ENCODE measurements at regions not wholly inside any gene's neighbourhood (a gene's known extent, or its start where the extent isn't known, plus 50 kb on each side); places are given as distances from the start of the nearest gene placed in this dataset.

GRCh38 chr10:8987712-8988111, 933.2 kb downstream of the GATA3 start:
- no peak for DNase-seq (ENCODE audit: low spot score in 2 of 2)
- H3K36me3 Mint-ChIP-seq: no peaks in the 10 kb centered on the region
- H3K9me3 Mint-ChIP-seq: peaks cover 6% of the 10 kb centered on the region
- ATAC-seq (ENCODE audit: low read depth): no peak
- no peak overlapping the region for H3K27ac Mint-ChIP-seq
- H3K4me1 Mint-ChIP-seq: no peaks in the 10 kb centered on the region
- no peaks in the 10 kb centered on the region for H3K27me3 Mint-ChIP-seq
- H3K4me3 Mint-ChIP-seq: no peak overlapping the region

GRCh38 chr10:8990280-8990987, 935.9 kb downstream of the GATA3 start:
- no peak for ATAC-seq (ENCODE audit: low read depth)
- no peak overlapping the region for H3K27ac Mint-ChIP-seq
- no peak overlapping the region for H3K4me3 Mint-ChIP-seq
- H3K27me3 Mint-ChIP-seq: no peaks in the 10 kb centered on the region
- H3K36me3 Mint-ChIP-seq: no peaks in the 10 kb centered on the region
- no peaks in the 10 kb centered on the region for H3K4me1 Mint-ChIP-seq
- H3K9me3 Mint-ChIP-seq: peaks cover 2% of the 10 kb centered on the region
- DNase-seq (ENCODE audit: low spot score in 2 of 2): no peak

DNA sequence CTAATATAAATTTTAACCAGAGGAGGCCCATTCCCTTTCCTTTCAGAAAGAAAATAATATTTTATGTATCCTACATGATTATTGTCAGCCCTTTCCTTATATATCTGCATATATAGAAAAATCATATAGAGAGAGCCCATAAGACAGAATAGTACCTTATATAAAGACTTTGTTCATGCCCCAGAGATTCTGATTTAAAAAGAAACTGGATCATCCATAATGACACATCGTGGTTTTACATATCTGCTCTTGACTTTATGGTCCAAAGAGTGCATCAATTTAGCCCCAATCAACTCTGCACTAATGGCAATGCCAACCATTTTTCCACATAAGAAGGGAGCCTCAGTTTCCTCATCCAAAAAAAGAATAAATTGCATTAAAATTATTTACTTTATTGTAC, 937.5 kb downstream of the GATA3 start:
- no peaks in the 10 kb centered on the region for H3K4me1 Mint-ChIP-seq
- no peaks in the 10 kb centered on the region for H3K27me3 Mint-ChIP-seq
- ATAC-seq (ENCODE audit: low read depth): no peak
- no peaks in the 10 kb centered on the region for H3K9me3 Mint-ChIP-seq
- no peaks in the 10 kb centered on the region for H3K36me3 Mint-ChIP-seq
- no peak overlapping the region for H3K27ac Mint-ChIP-seq
- no peak overlapping the region for H3K4me3 Mint-ChIP-seq
- DNase-seq (ENCODE audit: low spot score in 2 of 2): no peak

DNA sequence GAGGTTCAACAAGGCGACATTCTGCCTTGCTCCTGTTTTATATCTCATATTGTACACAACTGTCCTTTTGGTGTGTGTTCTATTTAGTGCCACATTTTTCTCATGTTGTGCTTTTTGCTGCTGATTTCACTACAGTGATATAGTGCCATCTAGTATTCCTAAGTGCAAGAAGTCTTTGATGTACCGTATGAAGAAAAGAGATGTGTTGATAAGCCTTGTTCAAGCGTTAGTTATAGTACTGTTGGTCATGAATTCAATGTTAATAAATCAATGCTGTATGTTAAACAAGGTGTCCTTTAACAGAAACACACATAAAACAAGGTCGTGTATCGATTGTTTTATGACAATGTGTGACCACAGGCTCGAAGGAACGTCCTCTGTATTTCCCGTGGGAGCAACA, 939.4 kb downstream of the GATA3 start:
- no peaks in the 10 kb centered on the region for H3K4me1 Mint-ChIP-seq

DNA sequence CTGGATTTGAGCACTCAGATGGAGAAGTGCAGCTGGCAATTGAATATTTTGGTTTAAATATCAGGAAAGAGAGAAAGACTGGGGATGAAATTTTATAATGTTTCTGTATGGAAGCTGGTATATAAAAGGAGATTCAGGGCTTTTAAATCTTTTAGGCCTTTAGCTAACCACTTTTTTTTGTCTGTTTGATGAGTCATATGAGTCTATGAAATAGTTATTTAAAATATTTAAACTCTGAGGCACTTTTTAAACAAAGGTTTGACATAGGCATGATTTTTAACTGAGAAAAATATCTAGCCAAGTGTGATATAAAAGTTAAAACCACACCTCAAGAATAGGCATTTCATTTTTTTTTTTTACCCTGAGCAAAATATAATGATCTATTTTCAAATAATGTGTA, 944.3 kb downstream of the GATA3 start:
- H3K4me1 Mint-ChIP-seq: no peaks in the 10 kb centered on the region
- no peak overlapping the region for H3K27ac Mint-ChIP-seq
- no peaks in the 10 kb centered on the region for H3K9me3 Mint-ChIP-seq
- DNase-seq (ENCODE audit: low spot score in 2 of 2) (no peak), ATAC-seq (ENCODE audit: low read depth) (no peak)
- no peaks in the 10 kb centered on the region for H3K36me3 Mint-ChIP-seq
- H3K27me3 Mint-ChIP-seq: no peaks in the 10 kb centered on the region
- H3K4me3 Mint-ChIP-seq: no peak overlapping the region

More for the DNA sequence above, 939.4 kb downstream of the GATA3 start:
- DNase-seq (ENCODE audit: low spot score in 2 of 2): no peak
- H3K27me3 Mint-ChIP-seq: no peaks in the 10 kb centered on the region
- no peak for ATAC-seq (ENCODE audit: low read depth)
- H3K9me3 Mint-ChIP-seq: no peaks in the 10 kb centered on the region
- no peak overlapping the region for H3K27ac Mint-ChIP-seq
- no peak overlapping the region for H3K4me3 Mint-ChIP-seq
- H3K36me3 Mint-ChIP-seq: no peaks in the 10 kb centered on the region

- H3K9me3 Mint-ChIP-seq: no peaks in the 10 kb centered on the region
- no peaks in the 10 kb centered on the region for H3K4me1 Mint-ChIP-seq
- no peak overlapping the region for H3K27ac Mint-ChIP-seq
- ATAC-seq (ENCODE audit: low read depth) (no peak), DNase-seq (ENCODE audit: low spot score in 2 of 2) (no peak)
- H3K27me3 Mint-ChIP-seq: no peaks in the 10 kb centered on the region
- no peaks in the 10 kb centered on the region for H3K36me3 Mint-ChIP-seq
- H3K4me3 Mint-ChIP-seq: no peak overlapping the region
These were observed 948.6 kb downstream of the GATA3 start for GRCh38 chr10:9003122-9003521.

- H3K9me3 Mint-ChIP-seq: no peaks in the 10 kb centered on the region
- no peak overlapping the region for H3K27ac Mint-ChIP-seq
- no peaks in the 10 kb centered on the region for H3K4me1 Mint-ChIP-seq
- no peak overlapping the region for H3K4me3 Mint-ChIP-seq
- no peaks in the 10 kb centered on the region for H3K36me3 Mint-ChIP-seq
- no peaks in the 10 kb centered on the region for H3K27me3 Mint-ChIP-seq
- ATAC-seq (ENCODE audit: low read depth): no peak
- DNase-seq (ENCODE audit: low spot score in 2 of 2): no peak
These were observed 950.2 kb downstream of the GATA3 start for GRCh38 chr10:9004736-9005135.

DNA sequence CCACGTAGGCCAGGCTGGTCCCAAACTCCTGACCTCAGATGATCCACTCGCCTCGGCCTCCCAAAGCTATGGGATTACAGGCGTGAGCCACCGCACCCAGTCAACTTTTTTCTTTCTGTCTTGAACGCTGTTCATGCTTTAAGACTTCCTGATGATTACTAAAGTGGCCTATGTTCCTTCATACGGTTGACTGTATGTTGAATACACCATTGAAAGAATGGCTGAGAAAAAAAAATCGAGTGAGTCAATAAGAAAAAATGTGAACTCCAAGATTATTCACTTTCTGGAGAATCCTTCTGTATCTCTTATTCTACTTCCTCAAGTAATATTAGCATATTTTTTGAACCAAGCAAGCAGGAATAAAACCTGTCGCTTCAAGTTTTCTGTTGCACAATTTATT, 955.0 kb downstream of the GATA3 start:
- DNase-seq (ENCODE audit: low spot score in 2 of 2) (no peak), ATAC-seq (ENCODE audit: low read depth) (no peak)
- no peaks in the 10 kb centered on the region for H3K27me3 Mint-ChIP-seq
- no peak overlapping the region for H3K27ac Mint-ChIP-seq
- no peak overlapping the region for H3K4me3 Mint-ChIP-seq
- H3K9me3 Mint-ChIP-seq: no peaks in the 10 kb centered on the region
- H3K36me3 Mint-ChIP-seq: no peaks in the 10 kb centered on the region
- no peaks in the 10 kb centered on the region for H3K4me1 Mint-ChIP-seq

GRCh38 chr10:9010093-9010492, 955.6 kb downstream of the GATA3 start:
- Mint-ChIP-seq H3K4me3 (no peak overlapping the region), H3K27me3 (no peaks in the 10 kb centered on the region), H3K4me1 (no peaks in the 10 kb centered on the region), H3K27ac (no peak overlapping the region), H3K36me3 (no peaks in the 10 kb centered on the region), H3K9me3 (no peaks in the 10 kb centered on the region)
- ATAC-seq (ENCODE audit: low read depth) (no peak), DNase-seq (ENCODE audit: low spot score in 2 of 2) (no peak)

DNA sequence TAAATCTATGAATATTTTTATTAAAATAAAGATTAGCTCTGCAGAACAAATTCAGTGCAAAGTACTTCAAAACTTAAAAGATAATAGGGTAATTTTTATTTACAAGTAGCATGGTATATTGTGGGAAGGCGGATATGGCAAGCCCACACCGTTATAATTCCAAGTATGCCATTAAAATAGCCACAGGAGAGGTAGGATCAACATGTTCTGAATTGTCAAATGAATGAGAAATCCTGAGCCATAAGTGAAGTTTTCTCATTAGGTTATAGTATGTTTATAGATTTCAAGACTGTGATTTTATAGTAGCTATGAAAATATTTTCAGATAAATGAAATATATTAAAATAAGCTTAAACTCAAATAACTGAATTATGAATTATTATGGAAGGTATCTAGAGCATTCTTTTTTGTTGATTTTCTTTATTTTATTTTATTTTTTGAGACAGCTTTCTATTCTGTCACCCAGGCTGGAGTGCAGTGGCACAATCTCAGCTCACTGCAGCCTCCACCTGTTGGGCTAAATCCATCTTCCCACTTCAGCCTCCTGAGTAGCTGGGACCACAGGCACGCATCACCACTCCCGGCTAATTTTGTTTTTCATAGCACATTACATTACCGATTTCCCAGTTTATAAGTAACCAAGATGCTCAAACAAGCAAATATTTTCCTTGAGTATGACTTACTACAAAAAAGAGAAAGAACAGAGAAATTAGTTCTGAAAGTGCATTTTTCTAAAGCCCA, 956.6 kb downstream of the GATA3 start:
- Mint-ChIP-seq H3K4me1 (no peaks in the 10 kb centered on the region), H3K27ac (no peak overlapping the region), H3K27me3 (no peaks in the 10 kb centered on the region), H3K9me3 (no peaks in the 10 kb centered on the region), H3K4me3 (no peak overlapping the region), H3K36me3 (no peaks in the 10 kb centered on the region)
- DNase-seq (ENCODE audit: low spot score in 2 of 2) (no peak), ATAC-seq (ENCODE audit: low read depth) (no peak)

DNA sequence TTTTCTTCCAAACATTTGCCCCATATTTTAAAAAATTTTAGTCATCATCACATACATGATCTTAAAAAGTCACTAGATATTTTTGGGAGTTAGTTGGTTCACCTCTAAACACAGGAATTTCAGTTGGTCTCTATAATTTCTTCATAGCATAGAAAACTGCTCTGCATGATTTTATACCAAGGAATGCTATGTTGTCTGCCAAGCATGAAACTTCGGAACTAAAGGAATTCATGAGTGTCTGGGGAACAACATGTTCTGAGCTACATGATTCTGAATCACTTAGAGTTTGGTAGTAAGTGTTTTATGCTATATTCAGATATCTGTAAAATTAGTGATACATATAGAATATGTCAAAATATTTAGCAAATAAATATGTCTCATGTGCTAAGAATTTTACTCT, 957.8 kb downstream of the GATA3 start:
- Mint-ChIP-seq H3K27ac (no peak overlapping the region), H3K27me3 (no peaks in the 10 kb centered on the region), H3K4me3 (no peak overlapping the region), H3K9me3 (peaks cover 2% of the 10 kb centered on the region), H3K4me1 (no peaks in the 10 kb centered on the region), H3K36me3 (no peaks in the 10 kb centered on the region)
- DNase-seq (ENCODE audit: low spot score in 2 of 2) (no peak), ATAC-seq (ENCODE audit: low read depth) (no peak)

GRCh38 chr10:9015005-9015404, 960.5 kb downstream of the GATA3 start:
- Mint-ChIP-seq H3K4me1 (no peaks in the 10 kb centered on the region), H3K27me3 (no peaks in the 10 kb centered on the region), H3K27ac (no peak overlapping the region), H3K9me3 (peaks cover 2% of the 10 kb centered on the region), H3K36me3 (no peaks in the 10 kb centered on the region), H3K4me3 (no peak overlapping the region)
- ATAC-seq (ENCODE audit: low read depth): no peak
- DNase-seq (ENCODE audit: low spot score in 2 of 2): no peak

DNA sequence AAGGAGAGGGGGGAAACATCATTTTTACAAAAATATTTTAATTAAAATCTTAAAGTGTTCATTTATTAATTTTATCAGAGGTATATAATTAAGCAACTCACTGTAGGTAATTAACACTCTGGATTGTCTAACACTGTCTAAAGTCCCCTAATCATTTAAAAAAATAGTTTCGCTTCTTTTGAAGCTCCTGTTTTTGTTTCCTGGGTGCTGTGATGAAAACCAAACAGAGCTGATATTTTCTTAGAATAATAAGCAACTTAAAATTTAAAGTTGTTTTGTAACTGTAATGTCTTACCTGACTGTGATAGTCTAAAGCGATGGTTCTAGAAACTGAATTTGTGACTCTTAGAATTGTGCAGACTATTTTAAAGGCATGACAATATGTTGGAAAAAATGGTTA, 961.0 kb downstream of the GATA3 start:
- no peak overlapping the region for H3K4me3 Mint-ChIP-seq
- no peaks in the 10 kb centered on the region for H3K36me3 Mint-ChIP-seq
- no peaks in the 10 kb centered on the region for H3K27me3 Mint-ChIP-seq
- H3K27ac Mint-ChIP-seq: no peak overlapping the region
- no peaks in the 10 kb centered on the region for H3K4me1 Mint-ChIP-seq
- no peak for ATAC-seq (ENCODE audit: low read depth)
- H3K9me3 Mint-ChIP-seq: peaks cover 2% of the 10 kb centered on the region
- no peak for DNase-seq (ENCODE audit: low spot score in 2 of 2)

DNA sequence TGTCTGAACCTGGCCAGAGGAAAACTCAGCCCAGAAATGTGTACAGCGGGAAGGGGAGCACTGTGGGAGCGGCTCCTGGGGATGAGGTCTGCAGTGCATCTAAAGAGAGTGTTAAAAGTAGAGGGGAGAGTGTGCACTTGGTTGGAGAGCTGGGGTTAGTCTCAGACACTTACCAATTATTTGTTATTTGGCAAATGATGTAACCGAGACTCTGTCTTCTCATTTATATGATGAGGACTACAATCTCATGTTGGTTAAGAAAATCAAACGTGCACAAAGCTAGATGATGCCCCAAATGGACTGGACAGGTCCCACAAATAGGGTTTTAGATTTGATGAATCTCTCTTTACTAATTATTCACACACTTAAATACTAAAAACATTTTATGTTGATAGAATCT, 962.4 kb downstream of the GATA3 start:
- H3K4me1 Mint-ChIP-seq: no peaks in the 10 kb centered on the region
- H3K27ac Mint-ChIP-seq: no peak overlapping the region
- H3K36me3 Mint-ChIP-seq: no peaks in the 10 kb centered on the region
- no peak overlapping the region for H3K4me3 Mint-ChIP-seq
- H3K27me3 Mint-ChIP-seq: no peaks in the 10 kb centered on the region
- no peak for DNase-seq (ENCODE audit: low spot score in 2 of 2)
- ATAC-seq (ENCODE audit: low read depth): no peak
- peaks cover 2% of the 10 kb centered on the region for H3K9me3 Mint-ChIP-seq

Data from memory B cell (primary cell).